Midbrain (tissue), 1 donor: ENCODE measurements at regions not wholly inside any gene's neighbourhood (a gene's known extent, or its start where the extent isn't known, plus 50 kb on each side); places are given as distances from the start of the nearest gene placed in this dataset.
"Not testable (repeated sequence)": the region's sequence is repeated elsewhere in the genome, so short reads cannot be mapped to it uniquely, and the experiment has no call there.

Experiments
- DNase-seq: peaks from one replicate; lab custom pipeline; 2025; lab: John Stamatoyannopoulos, UW

DNA sequence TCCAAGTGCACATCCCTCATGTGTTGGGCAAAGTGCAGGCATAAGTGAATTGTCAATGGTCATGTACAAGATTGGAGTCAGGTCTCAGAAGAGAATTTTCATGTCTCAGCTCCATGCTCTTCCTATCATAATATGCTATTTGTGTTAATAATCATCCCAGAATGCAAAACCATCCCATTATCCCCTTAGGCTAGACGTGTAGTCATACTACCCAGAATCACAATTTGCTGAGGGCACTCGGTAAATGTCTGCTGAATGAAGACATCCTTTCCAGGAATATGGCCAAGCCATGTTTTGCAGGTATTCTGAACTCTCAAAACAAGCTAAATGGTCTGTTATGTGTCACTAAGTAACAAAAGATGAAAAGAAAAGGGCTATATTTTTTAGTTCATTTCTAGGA, 263.8 kb downstream of the RAD51AP2 start:
- DNase-seq = no peak

DNA sequence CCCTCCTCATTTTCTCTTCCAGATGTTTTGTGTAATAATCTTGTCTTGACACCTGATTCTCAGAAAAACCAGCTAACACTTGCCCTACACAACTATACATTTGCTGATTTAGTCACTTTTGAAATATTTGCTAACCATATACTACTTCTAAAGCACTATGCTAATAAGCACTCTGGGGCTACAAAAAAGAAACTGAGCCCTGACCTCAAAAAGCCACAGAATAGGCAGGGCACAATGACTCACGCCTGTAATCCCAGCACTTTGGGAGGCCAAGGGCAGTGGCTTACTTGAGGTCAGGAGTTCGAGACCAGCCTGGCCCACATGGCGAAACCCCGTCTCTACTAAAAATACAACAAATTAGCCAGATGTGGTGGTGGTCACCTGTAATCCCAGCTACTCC, 266.0 kb downstream of the RAD51AP2 start:
- DNase-seq = no peak

DNA sequence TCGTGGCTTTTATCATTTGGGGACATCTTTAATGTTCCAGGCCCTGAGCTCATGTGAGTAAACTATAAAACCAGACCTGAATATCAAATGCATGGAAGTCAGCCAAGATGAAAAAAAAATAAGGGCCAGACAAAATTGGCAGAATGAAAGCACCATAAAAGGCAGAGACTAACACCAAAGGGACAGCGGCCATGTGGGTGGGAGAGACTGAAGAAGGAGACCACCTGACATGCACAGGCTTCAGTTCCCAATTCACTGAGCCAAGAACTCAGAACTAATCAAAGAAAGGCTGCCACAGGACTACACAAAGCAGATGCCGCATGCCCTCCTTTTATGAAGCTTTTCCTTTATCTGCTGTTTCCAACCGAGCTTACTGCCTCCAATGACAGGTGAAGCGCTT, 267.1 kb downstream of the RAD51AP2 start:
- no peak for DNase-seq

GRCh38 chr2:17249249-17249648, 269.0 kb downstream of the RAD51AP2 start:
- no peak for DNase-seq

GRCh38 chr2:17245906-17246305, 272.3 kb downstream of the RAD51AP2 start:
- DNase-seq = no peak

DNA sequence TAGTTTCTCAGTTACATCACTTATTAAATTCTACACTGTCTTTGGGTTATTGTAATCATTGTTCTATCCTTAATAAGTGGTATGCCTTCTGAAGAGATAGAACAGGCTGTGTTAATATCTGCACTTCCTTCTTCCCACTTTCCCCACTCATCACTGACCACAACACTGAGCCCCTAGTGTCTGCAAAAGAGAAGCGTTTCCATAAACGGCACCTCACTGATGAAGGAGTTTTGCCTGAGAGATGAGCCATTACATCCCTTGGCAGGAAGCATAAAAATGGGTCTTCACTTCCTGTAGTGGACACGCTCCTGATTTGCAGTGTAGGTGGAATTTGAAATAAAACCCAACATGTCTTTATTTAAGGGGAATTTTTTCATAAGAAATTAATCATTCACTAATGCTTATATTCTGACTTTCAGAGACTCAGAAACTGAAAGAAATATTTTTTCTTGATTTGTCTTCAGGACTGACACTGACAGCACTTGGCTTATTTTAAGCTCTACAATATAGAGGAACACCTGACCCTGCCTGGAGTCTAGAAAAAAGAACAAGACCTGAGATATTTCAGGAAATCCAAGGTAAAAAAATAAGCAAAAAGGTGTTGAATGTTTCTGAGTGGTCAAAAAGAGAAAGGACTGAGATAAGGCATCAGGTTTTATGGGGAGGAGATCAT, 275.3 kb downstream of the RAD51AP2 start:
- DNase-seq = no peak

- DNase-seq = no peak
Observed at GRCh38 chr2:17239550-17239949, 278.7 kb downstream of the RAD51AP2 start.

DNA sequence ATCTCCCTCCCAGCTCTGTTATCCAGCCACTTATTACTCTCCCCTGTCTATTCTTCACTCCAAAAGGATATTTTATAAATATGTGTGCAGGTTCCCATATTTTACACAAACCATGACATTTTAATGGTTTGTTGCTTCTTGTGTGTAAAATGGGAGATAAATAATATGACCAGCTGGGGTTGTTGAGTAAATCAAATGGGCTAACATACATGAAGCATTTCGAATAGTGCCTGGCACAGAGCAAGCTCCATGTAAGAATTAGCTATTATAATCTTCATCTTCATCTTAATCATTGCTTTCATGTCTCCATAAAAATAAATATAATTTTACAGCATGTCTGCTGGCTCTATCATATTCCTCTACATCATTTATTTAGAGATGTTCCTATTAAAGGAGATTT, 283.1 kb downstream of the RAD51AP2 start:
- DNase-seq = no peak

DNA sequence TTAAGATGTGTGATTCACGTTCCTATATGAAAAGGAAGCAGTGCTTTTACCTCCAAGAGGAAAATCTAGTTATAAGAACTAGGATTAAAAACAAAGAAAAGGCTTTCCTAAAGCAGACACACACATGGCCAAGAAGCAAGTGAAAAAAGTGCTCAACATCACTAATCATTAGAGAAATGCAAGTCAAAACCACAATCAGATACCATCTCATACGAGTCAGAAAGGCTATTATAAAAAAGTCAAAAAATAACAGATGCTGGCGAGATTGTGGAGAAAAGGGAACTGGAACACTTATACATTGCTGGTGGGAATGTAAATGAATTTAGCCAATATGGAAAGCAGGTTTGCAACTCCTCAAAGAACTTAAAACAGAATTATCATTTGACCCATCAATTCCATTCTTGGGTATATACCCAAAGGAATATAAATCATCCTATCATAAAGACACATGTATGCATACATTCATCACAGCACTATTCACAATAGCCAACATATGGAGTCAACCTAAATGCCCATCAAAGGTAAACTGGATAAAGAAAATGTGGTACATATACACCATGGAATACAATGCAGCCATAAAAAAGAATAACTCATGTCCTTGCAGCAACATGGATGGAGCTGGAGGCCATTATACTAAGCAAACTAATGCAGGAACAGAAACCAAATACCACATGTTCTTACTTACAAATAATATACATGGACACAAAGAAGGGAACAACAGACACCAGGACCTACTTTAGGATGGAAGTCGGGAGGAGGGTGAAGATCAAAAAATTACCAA, 285.3 kb downstream of the RAD51AP2 start:
- DNase-seq = no peak

- DNase-seq = no peak
Observed at GRCh38 chr2:17231394-17231965, 286.8 kb downstream of the RAD51AP2 start.

DNA sequence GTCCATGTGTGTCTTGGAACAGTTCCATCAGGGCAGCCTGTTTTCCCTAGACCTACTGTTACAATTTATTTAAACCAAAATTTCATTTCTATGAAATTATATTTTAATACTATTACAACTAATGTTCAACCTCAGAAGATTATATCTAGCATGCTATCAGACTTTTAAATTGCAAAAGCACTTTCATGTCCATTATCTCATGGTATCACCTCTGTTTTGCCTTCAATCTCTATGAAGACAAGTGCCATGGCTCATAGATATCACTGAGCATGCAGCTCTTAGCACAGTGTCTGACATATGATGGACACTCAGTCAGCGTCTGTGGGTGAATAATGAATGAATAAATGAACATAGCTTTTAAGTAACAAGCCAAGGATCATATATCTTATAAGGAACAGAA, 288.8 kb downstream of the RAD51AP2 start:
- no peak for DNase-seq

DNA sequence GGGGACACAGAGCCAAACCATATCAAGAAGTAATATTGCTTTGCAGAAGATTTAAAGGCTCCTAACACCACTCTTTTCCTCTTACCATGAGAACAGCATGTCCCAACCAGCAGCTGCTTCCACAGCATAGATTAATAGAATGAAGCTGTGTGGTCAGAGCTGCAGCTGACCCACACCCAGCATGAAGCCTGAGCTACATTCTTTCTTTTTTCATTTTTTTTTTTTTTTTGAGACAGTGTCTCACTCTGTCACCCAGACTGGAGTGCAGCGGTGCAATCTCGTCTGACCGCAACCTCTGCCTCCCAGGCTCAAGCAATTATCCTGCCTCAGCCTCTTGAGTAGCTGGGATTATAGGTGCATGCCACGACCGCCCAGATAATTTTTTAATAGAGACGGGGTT, 289.8 kb downstream of the RAD51AP2 start:
- DNase-seq = no peak

GRCh38 chr2:17227856-17228255, 290.4 kb downstream of the RAD51AP2 start:
- DNase-seq = no peak

DNA sequence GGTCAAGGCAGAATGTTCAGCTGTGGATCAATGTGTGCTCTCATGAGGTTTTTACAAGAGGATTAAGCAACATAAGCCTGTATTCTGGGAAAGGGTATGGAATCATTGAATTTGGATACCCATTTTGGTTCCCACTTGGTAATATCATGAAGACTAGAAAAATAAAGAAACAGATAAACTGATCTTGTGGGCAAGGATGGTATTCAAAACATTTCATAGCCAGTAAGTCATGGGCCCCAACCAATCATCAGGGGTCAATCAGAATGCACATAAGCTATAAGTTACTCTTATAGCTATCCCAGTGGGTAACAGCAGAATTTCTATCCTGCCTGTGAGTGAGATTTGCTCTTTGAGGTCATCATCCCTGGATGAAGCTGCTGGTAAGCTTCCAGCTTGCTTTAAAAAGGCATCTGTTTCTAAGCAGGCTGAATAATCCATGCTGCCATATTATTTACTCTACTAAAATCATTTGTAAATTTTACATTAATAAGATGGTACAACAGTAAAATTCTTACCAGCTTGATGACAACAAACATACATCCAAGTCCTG, 291.2 kb downstream of the RAD51AP2 start:
- no peak for DNase-seq

- DNase-seq = no peak
Observed at GRCh38 chr2:17223211-17223610, 295.0 kb downstream of the RAD51AP2 start.

DNA sequence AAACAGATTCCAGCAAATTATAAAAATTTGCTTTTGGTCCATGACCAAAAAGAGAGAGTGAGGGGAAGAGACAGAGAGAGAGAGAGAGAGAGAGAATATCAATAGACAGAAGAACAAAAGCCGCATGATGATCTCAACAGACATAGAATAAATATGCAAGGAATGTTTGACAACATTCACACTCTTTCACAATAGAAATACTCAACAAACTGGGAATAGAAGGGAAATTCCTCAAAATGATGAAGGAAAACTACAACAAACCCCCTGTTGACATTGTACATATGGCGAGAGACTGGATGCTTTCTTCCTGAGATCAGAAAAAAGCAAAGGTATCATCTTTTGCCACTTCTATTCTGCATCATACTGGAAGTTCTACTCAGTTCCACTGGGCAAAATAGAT, 309.7 kb downstream of the RAD51AP2 start:
- DNase-seq = no peak

GRCh38 chr2:17206771-17207170, 311.5 kb downstream of the RAD51AP2 start:
- no peak for DNase-seq

GRCh38 chr2:17204214-17204613, 314.0 kb downstream of the RAD51AP2 start:
- DNase-seq = not testable (repeated sequence)

- not testable (repeated sequence) for DNase-seq
Observed at GRCh38 chr2:17202628-17203027, 315.6 kb downstream of the RAD51AP2 start.

DNA sequence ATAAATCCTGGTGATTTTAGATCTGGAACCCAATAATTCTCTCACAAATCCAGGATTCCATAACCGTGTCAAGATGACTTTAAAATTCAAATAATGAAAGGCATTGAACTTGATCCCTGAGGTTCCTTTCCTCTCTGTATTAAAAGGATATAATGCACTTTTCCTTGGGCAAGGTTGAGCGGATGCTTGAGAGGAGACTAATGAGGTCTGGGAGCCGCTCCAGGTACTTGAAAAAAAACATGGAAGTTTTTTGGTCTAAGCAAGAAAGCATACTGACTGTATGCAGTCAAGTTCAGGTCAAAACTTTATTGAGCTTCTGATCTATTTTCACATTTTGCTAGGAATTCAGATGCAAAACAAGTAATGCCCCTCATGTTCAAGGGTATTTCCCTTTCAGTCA, 318.5 kb downstream of the RAD51AP2 start:
- no peak for DNase-seq

DNA sequence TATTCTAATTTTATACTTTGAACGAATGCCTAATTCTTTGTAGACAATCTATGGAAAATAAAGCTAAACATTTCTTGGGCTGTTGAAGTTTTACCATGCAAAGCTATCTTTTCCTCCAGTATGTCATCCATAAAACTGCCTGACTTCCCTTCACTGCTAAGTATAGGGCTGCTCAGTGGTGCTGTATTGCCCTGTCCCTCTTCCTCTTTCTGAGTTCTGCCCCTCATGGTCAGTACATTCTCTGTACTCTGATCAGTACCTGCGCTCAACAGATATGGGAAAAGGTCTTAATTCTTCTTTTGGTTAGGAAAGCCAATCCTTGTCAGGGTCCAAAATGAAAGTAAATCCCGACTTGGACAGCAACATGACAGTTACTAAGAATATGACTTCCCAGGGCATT, 321.9 kb downstream of the RAD51AP2 start:
- DNase-seq = no peak

DNA sequence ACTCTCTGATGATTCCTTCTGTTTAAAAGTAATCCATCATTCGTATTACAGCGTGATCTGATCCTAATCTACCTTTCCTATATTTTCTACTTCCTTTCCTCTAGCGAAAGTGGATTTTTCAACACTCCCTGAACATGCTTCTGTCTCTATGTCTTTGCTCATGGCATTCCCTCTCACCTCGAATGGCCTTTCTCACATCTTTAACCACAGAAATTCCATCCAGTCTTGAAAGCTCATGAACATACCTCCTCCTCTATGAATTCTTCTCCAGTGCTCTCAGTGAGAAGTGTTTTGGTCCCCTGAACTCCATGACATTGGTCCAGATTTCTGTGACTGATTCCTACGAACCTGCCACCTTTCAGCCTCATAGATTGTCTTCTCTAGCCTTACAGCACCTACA, 323.2 kb downstream of the RAD51AP2 start:
- DNase-seq = no peak

DNA sequence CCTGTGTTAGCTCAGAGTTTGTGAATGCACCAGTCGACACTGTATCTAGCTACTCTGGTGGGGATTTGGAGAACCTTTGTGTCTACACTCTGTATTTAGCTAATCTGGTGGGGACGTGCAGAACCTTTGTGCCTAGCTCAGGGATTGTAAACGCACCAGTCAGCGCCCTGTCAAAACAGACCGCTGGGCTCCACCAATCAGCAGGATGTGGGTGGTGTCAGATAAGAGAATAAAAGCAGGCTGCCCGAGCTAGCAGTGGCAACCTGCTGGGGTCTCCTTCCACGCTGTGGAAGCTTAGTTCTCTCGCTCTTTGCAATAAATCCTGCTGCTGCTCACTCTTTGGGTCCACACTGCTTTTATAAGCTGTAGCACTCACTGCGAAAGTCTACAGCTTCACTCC, 324.2 kb downstream of the RAD51AP2 start:
- no peak for DNase-seq
